Nucleus accumbens (tissue), 56 donors: ENCODE measurements at regions not wholly inside any gene's neighbourhood (a gene's known extent, or its start where the extent isn't known, plus 50 kb on each side); places are given as distances from the start of the nearest gene placed in this dataset.
A peak's percentile ranks its signal among the peaks of the same experiment; 100 is the strongest.

Experiments
- DNase-seq, 56 donors: peaks; one replicate each; lab custom pipeline; 2025; lab: John Stamatoyannopoulos, UW

- DNase-seq, result no peak
Observed at GRCh38 chr6:5946701-5947100, 60.0 kb downstream of the NRN1 start.

- DNase-seq, result peak in 9 of 56 donors; percentile 1 to 44 (median 17)
Observed at GRCh38 chr6:5946181-5946580, 60.5 kb downstream of the NRN1 start.

DNA sequence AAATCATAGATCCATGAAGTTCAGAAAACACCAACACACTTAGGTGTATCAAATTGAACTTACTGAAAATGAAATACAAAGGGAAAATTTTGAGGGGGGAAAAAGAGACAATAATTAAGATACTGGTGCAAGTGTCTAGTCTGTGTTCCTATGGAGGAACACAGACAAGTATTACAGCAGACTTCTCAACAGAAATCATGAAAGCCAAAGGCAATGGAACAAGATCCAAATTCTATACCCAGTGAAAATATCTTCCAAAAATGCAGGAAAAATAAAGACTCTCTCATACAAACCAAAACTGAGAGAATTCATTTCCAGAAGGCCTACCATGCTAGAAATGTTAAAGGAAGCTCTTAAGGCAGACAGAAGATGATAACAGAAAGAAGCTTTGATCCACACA, 63.1 kb downstream of the NRN1 start:
- DNase-seq, result no peak

DNA sequence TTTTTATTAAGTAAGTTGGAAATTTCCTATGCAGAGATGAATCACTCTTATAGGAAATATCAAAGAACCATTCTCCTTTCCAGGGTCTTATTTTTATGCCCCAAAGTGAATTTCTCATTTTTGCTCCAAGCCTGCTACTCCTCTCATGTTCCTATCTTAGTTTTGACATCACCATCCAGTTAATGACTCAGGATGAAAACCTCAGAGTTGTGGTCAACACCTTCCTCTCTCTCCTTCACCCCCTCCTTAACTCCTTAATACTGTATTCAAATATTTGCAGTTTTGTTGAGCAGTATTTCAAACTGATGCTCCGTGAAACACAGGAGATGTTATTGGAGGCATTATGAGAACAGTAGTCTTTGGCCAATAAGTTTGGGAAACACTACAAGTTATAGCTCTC, 64.1 kb downstream of the NRN1 start:
- no peak for DNase-seq

DNA sequence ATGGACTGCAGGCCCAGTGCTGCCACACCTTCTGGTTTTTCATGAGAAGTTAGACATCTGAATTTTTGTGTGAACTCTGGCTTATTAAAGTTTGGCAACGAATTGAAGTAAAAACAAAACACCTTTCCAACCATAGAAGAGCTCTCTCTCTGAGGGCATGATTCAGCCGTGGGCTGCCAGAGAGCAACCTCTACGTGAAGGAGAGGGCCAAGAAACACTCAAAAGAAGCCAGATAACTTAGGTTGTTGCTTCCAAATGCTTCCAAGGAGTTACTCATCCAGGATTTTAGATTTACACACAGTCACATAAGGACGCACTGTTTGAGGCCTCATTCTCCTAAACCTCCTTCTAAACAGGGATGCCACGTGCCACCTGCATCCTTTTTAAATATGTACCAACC, 65.5 kb downstream of the NRN1 start:
- no peak for DNase-seq

DNA sequence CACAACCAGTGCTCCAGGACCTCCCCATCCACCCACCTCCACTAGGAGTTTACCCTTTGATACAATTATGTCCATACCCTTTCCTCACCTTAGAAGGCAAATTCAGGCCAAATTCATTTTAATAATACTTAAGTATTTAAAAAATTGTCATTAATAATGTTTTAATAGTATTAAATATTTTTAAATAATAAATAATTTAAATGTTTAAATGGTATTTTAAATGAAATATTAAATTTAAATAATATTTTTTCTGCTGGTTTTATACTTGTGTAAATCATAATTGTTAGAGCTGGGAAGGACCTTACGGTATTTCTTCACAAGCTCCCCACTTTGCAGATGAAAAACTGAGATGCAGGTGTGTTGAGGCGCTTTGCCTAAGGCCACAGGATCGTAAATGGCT, 67.8 kb downstream of the NRN1 start:
- no peak for DNase-seq

DNA sequence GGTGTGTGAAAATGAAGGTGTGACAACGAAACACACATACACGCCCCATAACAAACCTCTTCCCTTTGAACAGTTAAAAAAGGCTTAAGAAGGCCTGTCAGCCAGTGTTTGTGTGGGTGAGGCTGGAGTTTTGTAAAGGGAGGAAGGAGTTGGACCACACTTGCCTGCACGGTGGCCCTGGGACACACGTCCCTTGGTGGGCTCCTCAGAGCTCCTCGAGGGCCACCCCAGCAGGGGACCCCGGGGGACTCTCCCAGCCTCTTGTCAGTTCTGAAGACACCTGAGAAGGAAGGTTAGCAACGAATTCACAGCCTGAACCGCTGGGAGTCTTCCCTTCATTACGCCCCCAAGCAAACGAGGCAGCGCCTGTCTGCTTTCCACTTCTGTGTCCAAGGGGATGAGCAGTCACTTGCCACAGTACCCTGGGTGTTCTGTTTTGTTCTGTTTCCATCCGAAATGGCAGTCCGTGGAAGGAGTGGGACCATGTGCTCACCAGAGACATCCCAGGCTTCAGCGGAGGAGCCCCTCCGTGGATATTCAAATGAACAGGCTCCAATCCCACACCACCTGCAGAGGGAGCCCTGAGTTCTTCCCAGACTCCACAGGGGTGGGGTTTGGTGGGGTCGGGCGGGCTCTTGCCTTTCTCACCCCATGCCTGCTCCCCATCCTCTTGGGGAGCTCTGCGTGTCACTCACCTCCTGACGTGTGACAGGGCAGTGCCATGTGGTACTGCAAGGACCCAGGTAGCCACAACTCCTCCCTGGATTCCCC, 68.6 kb downstream of the NRN1 start:
- DNase-seq, result no peak

GRCh38 chr6:5937169-5937909, 69.4 kb downstream of the NRN1 start:
- peak in 2 of 56 donors; percentile 14 to 21 for DNase-seq

- no peak for DNase-seq
Observed at GRCh38 chr6:5936631-5937030, 70.1 kb downstream of the NRN1 start.

GRCh38 chr6:5936140-5936539, 70.6 kb downstream of the NRN1 start:
- no peak for DNase-seq

GRCh38 chr6:5930968-5931367, 75.8 kb downstream of the NRN1 start:
- DNase-seq, result no peak

- DNase-seq, result no peak
Observed at GRCh38 chr6:5930143-5930770, 76.5 kb downstream of the NRN1 start.

- DNase-seq, result no peak
Observed at GRCh38 chr6:5923840-5924239, 82.9 kb downstream of the NRN1 start.

- no peak for DNase-seq
Observed at GRCh38 chr6:5922230-5922629, 84.5 kb downstream of the NRN1 start.

DNA sequence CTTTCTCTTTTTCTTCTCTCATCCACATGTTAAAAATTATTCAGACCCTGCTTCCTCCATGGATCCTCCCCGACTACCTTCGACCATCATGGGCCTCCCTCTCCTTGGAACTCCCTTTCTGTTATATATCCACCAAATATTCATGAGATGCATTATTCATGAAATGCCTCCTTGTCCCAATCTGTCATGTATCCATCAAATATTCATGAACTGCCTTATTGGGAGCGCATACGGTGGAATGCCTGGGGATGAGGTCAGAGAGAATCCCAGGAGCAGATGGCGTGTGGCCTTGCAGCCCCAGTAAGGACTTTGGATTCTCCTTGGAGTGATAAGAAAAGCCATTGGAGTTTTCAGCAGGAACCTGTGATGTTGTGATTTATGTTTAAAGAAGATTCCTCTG, 97.0 kb downstream of the NRN1 start:
- no peak for DNase-seq

DNA sequence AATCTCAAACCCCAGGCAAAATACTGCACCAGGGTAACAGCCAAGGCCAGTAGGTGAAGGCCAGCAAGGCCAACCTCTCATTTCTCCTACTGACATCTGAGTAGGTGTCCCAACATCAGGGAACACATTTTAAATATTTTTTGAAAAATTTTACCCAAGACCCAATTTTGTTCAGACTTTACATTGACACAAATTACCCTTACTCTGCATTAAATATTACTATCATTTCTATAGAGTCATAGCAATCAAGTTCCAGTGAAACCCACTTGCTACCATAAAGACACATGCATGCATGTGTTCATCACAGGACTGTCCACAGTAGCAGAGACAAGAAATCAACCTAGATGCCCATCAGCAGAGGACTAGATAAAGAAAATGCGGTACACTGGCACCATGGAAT, 99.9 kb downstream of the NRN1 start:
- DNase-seq, result no peak

DNA sequence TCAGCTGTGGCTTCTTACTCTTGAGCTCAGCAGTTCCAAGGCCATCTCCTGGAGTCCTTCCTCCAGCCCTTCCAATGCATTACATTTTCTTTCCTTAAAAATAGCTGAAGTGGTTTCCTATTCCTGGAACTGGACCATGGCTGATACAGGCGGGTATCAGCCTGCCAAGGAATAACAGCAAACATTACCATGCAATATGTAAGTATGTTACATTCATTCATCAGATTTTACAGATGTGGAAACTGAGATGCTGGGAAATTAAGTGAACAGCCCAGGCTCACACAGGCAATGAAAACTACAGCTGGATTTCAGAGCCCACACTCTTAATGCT, 100.4 kb downstream of the NRN1 start:
- DNase-seq, result no peak

DNA sequence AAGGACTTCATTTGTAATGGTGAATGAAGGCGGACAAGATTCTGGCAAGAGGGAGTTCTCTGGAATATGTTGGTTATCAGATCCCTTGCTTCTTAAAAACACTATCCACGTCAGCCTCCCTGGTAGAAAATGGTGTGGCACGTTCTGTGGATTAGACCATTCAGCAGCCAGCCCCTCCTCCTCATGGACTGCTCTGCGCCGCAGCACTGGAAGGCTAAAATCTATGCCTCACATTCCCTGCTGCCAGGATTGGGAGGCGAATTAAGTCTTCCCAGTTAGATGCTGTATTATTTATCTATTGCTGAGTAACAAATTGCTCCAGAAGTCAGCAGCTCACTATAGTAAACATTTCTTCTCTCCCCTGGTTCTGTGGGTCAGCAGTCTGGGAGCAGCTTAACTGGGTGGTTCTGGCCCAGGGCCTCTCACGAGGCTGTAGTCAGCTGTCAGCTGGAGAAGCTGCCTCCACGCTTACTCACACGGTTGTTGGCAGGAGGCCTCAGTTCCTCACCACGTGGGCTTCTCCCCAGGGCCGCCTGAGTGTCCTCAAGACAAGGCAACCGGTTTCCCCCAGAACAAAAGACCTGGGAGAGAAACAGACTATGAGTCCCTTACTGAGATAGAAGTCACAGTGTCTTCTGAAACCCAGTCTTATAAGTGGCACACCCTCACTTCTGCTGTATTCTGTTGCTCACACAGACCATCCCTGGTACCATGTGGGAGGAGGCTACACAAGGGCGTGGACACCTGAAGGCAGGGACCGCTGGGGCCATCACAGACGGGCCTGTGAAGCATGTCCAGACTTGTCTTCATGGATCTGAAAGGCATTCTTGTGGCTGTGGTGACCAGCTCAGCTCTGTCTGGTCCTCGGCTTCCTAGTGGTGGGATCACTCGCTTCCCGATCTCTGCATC, 101.0 kb downstream of the NRN1 start:
- peak in 16 of 56 donors; percentile 1 to 56 (median 10) for DNase-seq

GRCh38 chr6:5904532-5904931, 102.2 kb downstream of the NRN1 start:
- DNase-seq, result no peak

GRCh38 chr6:5899216-5900045, 107.3 kb downstream of the NRN1 start:
- no peak for DNase-seq
